ENCODE measurements at regions not wholly inside any gene's neighbourhood (a gene's known extent, or its start where the extent isn't known, plus 50 kb on each side); places are given as distances from the start of the nearest gene placed in this dataset.
A peak's percentile ranks its signal among the peaks of the same experiment; 100 is the strongest.

DNA sequence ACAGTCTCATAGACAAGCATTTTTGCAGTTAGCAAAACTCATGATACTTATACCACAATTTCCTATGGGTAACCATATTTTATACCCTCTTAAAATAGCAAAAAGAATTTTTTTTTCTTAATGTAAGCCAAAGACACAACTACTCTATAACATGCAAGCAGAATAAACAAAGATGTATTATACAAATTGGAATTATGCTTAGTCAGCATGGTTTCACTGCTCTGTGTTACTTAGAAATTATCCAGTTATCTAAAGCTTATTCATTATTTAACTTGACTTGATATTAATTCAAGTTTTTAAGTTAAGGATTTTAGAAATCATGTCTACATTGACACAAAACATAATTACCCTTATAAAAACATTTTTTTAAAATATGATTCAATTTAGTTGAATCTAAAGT is 449.8 kb upstream of the CDH2 start:
- TF ChIP-seq, protein P1, sequence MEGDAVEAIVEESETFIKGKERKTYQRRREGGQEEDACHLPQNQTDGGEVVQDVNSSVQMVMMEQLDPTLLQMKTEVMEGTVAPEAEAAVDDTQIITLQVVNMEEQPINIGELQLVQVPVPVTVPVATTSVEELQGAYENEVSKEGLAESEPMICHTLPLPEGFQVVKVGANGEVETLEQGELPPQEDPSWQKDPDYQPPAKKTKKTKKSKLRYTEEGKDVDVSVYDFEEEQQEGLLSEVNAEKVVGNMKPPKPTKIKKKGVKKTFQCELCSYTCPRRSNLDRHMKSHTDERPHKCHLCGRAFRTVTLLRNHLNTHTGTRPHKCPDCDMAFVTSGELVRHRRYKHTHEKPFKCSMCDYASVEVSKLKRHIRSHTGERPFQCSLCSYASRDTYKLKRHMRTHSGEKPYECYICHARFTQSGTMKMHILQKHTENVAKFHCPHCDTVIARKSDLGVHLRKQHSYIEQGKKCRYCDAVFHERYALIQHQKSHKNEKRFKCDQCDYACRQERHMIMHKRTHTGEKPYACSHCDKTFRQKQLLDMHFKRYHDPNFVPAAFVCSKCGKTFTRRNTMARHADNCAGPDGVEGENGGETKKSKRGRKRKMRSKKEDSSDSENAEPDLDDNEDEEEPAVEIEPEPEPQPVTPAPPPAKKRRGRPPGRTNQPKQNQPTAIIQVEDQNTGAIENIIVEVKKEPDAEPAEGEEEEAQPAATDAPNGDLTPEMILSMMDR (IDR thresholded peaks at IDR 0.05; ENCODE audit: control insufficient read depth, insufficient read depth, low read depth, low read length, missing control alignments): no peak
- no peak for DNase-seq (ENCODE audit: low read depth)
- no peak overlapping the region for H3K4me3 ChIP-seq (ENCODE audit: control insufficient read depth, low read depth, low read length)

- no peak for DNase-seq (ENCODE audit: low read depth)
- TF ChIP-seq, protein P1 (IDR thresholded peaks at IDR 0.05; ENCODE audit: control insufficient read depth, insufficient read depth, low read depth, low read length, missing control alignments): no peak
Measured at GRCh38 chr18:28607991-28608390, 431.1 kb upstream of the CDH2 start.

GRCh38 chr18:28606686-28607085 is 429.8 kb upstream of the CDH2 start:
- no peak overlapping the region for H3K4me3 ChIP-seq (ENCODE audit: control insufficient read depth, low read depth, low read length)
- DNase-seq (ENCODE audit: low read depth): no peak
- TF ChIP-seq, protein P1 (IDR thresholded peaks at IDR 0.05; ENCODE audit: control insufficient read depth, insufficient read depth, low read depth, low read length, missing control alignments): no peak

More at GRCh38 chr18:28607991-28608390, 431.1 kb upstream of the CDH2 start:
- no peak overlapping the region for H3K4me3 ChIP-seq (ENCODE audit: control insufficient read depth, low read depth, low read length)

- TF ChIP-seq, protein P1 (IDR thresholded peaks at IDR 0.05; ENCODE audit: control insufficient read depth, insufficient read depth, low read depth, low read length, missing control alignments): no peak
- no peak for DNase-seq (ENCODE audit: low read depth)
- H3K4me3 ChIP-seq (ENCODE audit: control insufficient read depth, low read depth, low read length): no peak overlapping the region
Measured at GRCh38 chr18:28602391-28602790, 425.5 kb upstream of the CDH2 start.

DNA sequence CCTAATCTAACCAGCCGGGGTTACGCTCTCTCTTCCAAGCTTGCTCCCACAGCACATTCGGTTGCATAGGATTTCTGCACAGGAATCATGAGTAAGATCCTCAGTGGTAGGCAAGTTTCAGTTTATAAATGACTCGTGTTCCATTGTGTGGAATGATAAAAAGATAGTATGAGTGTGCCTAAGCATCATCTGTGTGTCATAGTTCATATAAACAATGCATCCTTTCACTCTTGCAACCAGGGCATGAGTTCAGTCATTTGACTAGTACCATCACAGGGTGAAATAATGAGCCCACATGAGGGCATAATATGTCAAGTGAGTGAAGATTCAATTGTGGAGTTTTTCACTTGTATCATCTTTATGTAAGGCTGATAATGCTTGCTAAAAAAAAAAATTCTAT is 417.1 kb upstream of the CDH2 start:
- no peak overlapping the region for H3K4me3 ChIP-seq (ENCODE audit: control insufficient read depth, low read depth, low read length)
- TF ChIP-seq, protein P1 (IDR thresholded peaks at IDR 0.05; ENCODE audit: control insufficient read depth, insufficient read depth, low read depth, low read length, missing control alignments): no peak
- DNase-seq (ENCODE audit: low read depth): no peak

GRCh38 chr18:28588884-28589549 is 412.1 kb upstream of the CDH2 start:
- H3K4me3 ChIP-seq (ENCODE audit: control insufficient read depth, low read depth, low read length): no peak overlapping the region
- TF ChIP-seq, protein P1 (IDR thresholded peaks at IDR 0.05; ENCODE audit: control insufficient read depth, insufficient read depth, low read depth, low read length, missing control alignments): no peak
- peak; percentile 21 for DNase-seq (ENCODE audit: low read depth)
